ENCODE measurements at regions not wholly inside any gene's neighbourhood (a gene's known extent, or its start where the extent isn't known, plus 50 kb on each side); places are given as distances from the start of the nearest gene placed in this dataset.

- TF ChIP-seq JUNB (IDR thresholded peaks at IDR 0.05) (no peak), CTCF (IDR thresholded peaks at IDR 0.05 in 2 of 3, conservative IDR thresholded peaks at IDR 0.05 in 1 of 3; ENCODE audit: control insufficient read depth in 2 of 3, extremely low read depth in 1 of 3, insufficient read depth in 1 of 3, low read depth in 3 of 3, low read length in 3 of 3) (no peak), CREM (IDR thresholded peaks at IDR 0.05; ENCODE audit: low read depth) (no peak), FOXK2 (IDR thresholded peaks at IDR 0.05) (no peak), SIX5 (IDR thresholded peaks at IDR 0.05; ENCODE audit: low read depth, low read length, severe bottlenecking) (no peak), RFX5 (IDR thresholded peaks at IDR 0.05; ENCODE audit: low read depth, low read length) (no peak), MYC (IDR thresholded peaks at IDR 0.05; ENCODE audit: insufficient read depth, insufficient read length, insufficient replicate concordance, low read length, severe bottlenecking) (no peak), MXI1 (IDR thresholded peaks at IDR 0.05; ENCODE audit: low read depth, low read length) (no peak), POLR2A (IDR thresholded peaks at IDR 0.05; ENCODE audit: low read depth, low read length) (no peak), CHD2 (IDR thresholded peaks at IDR 0.05; ENCODE audit: borderline replicate concordance, low read depth, low read length) (no peak)
- TF ChIP-seq, protein P1, sequence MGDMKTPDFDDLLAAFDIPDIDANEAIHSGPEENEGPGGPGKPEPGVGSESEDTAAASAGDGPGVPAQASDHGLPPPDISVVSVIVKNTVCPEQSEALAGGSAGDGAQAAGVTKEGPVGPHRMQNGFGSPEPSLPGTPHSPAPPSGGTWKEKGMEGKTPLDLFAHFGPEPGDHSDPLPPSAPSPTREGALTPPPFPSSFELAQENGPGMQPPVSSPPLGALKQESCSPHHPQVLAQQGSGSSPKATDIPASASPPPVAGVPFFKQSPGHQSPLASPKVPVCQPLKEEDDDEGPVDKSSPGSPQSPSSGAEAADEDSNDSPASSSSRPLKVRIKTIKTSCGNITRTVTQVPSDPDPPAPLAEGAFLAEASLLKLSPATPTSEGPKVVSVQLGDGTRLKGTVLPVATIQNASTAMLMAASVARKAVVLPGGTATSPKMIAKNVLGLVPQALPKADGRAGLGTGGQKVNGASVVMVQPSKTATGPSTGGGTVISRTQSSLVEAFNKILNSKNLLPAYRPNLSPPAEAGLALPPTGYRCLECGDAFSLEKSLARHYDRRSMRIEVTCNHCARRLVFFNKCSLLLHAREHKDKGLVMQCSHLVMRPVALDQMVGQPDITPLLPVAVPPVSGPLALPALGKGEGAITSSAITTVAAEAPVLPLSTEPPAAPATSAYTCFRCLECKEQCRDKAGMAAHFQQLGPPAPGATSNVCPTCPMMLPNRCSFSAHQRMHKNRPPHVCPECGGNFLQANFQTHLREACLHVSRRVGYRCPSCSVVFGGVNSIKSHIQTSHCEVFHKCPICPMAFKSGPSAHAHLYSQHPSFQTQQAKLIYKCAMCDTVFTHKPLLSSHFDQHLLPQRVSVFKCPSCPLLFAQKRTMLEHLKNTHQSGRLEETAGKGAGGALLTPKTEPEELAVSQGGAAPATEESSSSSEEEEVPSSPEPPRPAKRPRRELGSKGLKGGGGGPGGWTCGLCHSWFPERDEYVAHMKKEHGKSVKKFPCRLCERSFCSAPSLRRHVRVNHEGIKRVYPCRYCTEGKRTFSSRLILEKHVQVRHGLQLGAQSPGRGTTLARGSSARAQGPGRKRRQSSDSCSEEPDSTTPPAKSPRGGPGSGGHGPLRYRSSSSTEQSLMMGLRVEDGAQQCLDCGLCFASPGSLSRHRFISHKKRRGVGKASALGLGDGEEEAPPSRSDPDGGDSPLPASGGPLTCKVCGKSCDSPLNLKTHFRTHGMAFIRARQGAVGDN (IDR thresholded peaks at IDR 0.05): no peak
- TF ChIP-seq, protein P2, sequence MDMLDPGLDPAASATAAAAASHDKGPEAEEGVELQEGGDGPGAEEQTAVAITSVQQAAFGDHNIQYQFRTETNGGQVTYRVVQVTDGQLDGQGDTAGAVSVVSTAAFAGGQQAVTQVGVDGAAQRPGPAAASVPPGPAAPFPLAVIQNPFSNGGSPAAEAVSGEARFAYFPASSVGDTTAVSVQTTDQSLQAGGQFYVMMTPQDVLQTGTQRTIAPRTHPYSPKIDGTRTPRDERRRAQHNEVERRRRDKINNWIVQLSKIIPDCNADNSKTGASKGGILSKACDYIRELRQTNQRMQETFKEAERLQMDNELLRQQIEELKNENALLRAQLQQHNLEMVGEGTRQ (IDR thresholded peaks at IDR 0.05; ENCODE audit: borderline replicate concordance, low read depth, low read length): no peak
Observed at GRCh38 chr4:73674451-73674919, 54.2 kb upstream of the RASSF6 start.

All from GM12878 (cell line).